SW480 (cell line): ENCODE measurements at regions not wholly inside any gene's neighbourhood (a gene's known extent, or its start where the extent isn't known, plus 50 kb on each side); places are given as distances from the start of the nearest gene placed in this dataset.
A peak's percentile ranks its signal among the peaks of the same experiment; 100 is the strongest.
"Not testable (repeated sequence)": the region's sequence is repeated elsewhere in the genome, so short reads cannot be mapped to it uniquely, and the experiment has no call there.

Experiments used
- DNase-seq: peaks from one replicate; pipeline ENCODE4 v3.0.0-alpha.2; 2016; ENCODE audit warnings: low spot score

DNA sequence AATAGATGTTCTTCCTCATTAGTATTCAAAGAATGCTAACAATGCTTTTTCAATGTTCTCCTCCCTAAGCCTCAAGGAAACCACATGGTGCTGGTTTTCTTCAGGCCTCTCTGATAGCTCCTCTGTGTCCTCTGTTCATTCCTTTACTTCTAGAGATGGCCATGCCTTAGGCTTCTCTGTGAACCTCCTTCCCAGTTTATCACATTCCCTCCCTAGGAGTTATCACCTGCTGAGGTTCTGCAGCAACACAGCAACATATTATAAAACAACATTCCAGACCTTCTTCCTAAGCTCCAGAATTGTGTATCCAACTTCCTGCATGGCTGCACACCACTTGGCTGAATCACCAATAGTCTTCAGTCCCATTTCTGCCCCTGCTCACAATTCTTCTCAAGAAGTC lies 325.5 kb downstream of the IRS1 start:
- no peak for DNase-seq

DNA sequence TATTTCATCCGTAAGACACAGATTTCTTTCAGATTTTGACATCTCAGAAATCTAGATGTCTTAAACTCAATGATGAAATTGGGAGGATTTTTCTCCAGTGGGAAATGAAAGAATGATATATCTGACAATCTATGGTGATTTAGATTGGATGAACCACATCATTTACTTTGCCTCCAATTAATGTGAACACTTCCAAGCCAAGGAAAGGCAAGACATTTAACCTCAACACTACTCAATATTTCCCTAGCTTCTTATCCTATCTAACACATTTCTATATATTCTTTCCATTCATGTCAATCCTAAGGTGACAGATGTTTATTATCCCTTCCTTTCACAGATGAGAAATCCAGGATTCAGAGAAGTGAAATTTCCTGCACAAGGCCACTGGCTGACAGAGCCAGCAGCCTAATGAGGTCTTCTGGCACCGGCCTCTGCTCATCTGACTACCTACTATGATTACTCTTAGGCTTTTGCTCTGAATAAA lies 327.6 kb downstream of the IRS1 start:
- no peak for DNase-seq

DNA sequence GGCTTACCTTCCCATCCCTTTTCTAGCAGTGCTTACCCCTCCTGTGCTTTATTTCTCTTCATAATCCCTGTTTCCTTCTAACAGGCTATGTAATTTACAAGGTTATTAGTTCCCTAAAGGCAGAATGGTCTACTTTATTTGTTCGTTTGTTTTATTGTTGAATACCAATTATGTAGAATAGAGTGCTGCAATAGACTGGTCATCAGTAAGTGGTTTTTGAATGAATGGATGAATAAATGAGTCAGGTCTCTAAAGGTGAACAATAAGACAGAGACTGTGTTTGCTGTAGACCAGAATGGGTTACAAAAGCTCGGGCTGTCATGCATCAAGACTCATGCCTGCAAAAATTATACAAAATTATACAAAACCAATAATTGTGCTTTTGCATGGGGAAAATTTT lies 332.0 kb downstream of the IRS1 start:
- no peak for DNase-seq

DNA sequence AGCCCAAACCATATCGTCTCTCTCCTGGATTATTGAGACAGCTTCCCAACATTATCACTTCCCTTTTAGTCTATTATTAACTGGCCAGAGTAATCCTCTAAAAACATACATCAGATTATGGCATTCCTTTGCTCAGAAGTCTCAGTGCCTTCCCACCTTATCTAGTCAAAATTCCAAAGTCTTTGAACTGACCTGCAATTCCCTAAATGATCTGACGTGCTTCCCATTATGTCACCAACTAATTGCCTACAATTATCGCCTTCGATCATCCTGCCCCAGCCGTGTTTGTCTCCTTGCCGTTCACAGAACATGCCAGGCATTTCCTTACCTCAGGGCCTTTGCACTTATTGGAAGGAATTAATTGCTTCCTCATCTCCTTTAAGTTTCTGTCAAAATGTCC lies 332.4 kb downstream of the IRS1 start:
- DNase-seq, result no peak

DNA sequence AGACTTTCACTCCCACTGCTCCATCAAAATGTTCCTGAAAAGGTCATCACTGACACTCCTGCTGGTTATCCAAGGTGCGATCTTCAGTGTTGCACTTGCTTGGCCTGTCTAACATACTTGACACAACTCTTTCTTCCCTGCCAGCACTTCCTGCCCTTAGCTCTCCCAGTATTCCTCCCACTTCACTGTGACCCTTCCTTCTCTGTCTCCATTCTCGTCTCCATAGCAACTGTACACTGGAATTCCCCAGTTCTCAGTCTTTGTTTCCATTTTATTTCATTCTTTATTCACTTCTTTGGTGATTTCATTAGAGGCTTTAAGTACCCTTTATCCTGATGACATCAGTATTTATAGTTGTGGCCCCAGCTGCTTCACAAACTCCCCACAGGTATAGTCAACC lies 333.0 kb downstream of the IRS1 start:
- no peak for DNase-seq

DNA sequence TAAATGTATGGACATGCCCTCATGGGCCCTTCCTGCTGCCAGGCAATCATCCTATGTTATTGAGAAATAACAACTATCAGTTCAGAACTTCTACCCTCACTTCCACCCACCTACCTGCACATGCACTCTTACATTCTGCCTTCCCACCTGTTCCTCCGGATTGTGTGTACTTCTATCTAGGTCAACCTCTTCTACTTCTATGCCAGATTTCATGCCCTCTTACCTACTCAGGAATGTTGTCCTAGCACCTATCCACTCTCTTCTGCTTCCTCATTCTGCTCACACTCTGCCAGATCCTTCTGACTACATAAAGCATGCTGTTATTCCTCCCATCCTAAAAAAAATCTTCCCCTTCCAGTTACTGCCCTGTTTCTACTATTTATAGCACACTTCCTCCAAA lies 333.5 kb downstream of the IRS1 start:
- no peak for DNase-seq

DNA sequence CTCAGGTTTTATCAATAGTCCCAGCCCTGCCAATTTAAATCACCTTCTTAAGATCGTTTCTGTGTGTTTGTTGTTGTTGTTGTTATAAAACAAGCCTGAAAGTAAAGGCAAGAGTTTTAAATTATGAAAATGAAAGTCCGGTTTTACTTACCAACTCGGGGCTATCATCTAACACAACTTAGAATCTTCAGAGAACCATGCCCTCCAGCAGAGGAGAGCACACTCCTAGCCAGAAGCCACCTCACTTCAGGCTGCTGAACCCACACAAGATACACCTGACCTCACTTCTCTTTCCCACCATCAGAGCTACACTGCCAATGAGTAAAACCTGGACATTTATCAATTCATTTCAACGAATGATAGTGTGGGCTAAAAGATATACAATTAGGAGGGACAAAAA lies 335.2 kb downstream of the IRS1 start:
- DNase-seq, result no peak

DNA sequence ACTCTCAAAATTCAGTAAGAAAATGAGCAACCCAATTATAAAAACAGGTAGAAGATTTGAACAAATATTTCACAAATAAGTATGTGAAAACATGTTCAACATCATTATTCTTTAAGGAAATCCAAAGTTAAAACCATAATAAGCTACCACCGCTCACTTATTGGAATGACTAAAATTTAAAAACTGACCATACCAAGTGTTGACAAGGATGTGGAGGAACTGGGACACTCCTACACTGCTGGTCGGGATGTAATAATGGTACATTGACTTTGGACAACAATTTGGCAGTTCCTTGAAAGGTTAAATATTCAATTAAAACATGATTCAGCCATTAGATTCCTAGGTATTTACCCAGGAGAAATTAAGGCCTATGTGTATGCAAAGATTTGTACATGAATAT lies 336.5 kb downstream of the IRS1 start:
- no peak for DNase-seq

DNA sequence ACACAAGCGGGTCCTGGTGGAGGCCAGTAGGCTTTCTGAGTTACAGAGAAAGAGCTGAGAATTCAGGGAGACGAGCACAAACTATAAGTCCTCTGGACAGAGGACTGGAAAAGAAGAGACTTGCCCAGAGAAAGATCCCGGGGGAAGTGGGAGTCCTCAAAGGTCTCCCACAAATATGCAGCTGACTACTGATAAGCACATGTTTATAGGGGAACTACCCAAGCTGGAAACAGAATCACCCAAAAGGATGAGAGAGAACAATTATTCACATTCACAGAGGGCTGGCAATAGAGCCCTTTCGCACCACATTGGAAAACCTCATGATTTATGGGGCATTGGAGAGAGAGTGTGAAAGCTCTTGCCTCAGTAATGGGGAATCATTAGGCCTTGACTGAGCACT lies 337.6 kb downstream of the IRS1 start:
- DNase-seq, result no peak

DNA sequence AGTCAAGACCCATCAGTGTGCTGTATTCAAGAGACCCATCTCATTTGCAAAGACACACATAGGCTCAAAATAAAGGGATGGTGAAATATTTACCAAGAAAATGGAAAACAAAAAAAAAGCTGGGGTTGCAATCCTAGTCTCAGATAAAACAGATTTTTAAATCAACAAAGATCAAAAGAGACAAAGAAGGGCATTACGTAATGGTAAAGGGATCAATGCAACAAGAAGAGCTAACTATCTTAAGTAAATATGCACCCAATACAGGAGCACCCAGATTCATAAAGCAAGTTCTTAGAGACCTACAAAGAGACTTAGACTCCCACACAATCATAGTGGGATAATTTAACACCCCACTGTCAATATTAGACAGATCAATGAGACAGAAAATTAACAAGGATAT lies 343.5 kb downstream of the IRS1 start:
- DNase-seq, result not testable (repeated sequence)

DNA sequence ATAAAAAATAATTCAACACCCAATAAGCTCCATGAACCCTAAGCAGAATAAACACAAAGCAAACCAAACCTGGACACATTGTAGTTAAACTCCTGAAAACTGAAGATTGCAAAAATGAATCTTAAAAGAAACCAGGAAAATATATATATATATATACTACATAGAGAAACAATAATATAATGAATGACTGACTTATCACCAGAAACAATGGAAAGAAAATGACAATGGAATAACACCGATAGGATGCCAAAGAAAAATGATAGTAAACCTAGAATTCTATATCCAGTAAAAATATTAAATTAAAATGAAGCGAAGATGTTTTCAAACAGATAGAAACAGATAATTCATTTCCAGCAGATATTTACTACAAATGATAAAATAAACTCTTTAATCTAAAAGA lies 346.9 kb downstream of the IRS1 start:
- no peak for DNase-seq

DNA sequence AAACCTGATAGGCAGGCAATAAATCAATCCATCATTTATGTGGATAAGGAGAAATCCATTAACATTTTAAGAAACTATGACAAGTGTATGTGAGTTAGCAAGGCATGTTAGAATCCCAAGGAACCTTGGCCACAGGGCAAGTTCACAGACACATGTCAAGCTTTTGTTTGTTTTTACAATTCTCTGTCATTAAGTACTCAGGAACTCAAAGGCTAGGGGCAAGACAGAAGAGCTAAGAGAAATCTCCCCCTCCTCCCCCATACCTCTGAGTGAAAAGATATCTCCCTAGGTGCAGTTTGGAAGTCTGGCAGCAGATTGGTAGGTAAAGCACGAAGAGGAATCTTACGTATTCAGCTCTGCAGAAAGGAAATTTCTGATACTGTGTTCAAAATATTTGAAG lies 348.1 kb downstream of the IRS1 start:
- DNase-seq, result no peak

DNA sequence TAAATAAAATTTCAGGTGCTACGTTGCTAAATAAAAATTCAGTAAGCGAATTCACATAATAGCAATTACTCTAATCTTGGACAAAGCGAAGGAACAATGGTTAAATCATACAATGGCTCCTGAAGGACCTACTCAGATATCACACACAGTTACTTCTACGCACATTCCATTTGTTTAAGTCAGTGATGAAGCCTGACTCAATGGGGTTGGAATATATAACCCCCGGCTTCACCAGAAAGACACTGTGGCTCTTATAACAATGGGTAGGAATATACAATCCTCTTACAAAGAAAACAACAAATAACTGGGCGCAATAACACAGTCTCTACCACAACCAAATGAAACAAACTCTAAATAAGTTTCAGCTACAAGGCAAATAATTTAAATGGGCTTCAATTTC lies 349.5 kb downstream of the IRS1 start:
- no peak for DNase-seq

DNA sequence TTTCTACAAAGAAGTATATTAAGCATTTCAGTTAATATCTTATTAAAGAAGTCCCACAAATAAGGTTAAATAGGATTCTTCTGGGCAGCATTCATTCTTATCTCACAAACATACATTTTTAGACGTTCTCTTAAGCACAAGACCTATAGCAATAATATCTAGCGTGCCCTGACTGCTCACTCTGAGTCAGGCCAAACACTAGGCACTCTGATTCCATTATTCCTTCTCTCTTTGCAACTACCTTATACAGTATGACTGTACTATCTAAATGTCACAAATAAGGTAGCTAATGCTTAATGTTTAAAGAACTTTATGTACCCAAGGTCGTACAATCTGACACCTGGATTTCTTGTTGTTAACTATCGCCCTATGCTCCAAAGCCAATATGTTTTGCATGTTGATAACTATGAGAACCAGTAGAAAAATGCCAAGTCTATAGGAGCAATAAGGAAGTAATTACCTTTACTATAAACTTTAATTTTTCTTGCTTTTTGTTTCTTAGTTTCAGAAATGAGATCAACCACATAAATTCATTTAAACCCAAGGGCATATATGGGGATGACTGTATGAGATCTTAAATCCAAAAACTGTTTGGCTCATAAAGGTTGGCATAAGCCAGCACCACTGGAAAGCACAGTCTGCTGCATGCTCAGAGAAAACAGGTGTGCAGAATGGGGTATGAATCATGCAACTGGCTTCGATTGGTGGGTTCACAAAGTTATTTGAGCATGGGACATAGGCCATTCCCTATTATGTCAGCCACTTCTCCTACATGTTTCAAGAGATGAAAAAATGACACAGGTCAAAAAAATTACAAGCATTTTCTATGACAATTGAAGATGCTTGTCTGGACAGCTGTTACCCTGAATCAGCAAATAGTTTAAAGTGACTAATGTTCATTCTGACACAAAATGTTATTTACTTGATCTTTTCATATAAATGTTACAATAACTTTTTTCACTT lies 352.0 kb downstream of the IRS1 start:
- peak; percentile 6 for DNase-seq

DNA sequence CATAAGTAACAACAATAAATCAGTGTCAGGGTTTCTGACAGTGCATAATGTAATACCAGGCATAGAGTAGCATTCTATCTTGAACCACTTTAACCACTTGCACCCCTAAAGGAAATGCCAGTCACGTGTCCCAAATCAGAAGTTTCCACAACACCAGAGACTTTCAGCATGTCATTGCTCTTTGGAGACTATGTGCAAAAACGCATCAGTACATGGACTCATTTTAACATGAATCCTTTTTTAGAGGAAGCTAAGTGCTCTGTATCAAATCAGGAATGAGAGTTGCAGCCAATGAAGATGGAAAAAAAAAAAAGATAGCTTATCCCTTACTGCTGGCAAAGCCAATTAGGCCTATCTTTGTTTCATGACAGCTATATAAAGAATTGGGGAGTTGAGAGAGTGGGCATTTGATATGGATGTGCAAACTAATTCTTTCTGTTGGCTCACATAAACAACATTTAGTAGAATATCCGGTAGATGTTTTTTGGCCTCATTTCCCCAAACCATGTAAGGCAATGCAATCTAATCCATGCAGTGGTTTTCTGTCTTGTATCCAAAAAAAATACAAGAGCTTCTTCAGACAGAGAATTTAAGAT lies 353.1 kb downstream of the IRS1 start:
- no peak for DNase-seq

DNA sequence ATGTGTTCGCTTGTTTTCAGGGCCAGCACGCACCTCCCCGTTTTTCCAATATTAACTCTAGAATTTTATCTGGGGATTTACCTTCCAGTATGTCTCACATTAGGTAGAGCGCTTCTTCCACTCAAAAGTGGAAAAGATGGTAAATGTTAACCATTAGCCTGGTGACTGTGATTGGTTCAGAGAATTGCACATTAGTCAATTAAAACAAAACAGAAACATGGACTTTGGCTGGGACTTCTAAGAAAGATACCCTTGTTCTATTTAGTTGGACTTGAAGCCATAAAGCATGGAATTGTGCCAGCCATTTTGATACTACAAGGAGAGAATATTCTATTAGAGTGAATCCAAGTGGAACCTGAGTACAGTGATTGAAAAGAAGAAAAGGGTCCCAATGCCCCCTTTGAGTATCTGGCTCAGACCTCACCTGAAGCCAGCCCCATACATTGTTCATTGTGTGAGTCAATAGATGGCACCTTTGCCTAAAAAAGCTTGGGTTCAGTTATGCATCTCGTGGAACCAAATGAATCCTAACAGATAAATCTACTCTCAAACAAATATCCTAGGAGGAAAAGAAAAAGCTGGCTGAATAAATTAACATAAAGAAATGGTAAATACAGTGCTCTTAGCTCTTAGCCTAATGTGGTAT lies 354.3 kb downstream of the IRS1 start:
- DNase-seq, result no peak

DNA sequence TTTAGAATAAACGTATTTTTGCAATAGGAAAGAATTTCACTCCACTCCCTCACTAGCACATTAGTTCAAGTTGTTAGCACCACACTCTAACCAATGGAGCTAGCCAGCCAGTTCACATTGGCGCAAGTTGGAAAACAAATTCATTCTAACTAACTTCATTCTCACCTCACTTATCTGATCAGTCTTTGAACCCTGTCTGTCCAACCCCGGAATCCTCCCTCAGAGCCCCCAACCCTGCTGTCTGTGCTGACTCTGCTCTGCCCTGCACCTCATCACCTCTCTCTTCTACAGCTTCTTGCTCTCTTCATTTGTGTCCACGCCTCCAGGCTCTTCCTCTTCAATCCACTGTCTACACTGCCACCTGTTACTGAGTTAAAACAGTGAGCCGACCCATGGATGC lies 356.5 kb downstream of the IRS1 start:
- DNase-seq, result no peak

DNA sequence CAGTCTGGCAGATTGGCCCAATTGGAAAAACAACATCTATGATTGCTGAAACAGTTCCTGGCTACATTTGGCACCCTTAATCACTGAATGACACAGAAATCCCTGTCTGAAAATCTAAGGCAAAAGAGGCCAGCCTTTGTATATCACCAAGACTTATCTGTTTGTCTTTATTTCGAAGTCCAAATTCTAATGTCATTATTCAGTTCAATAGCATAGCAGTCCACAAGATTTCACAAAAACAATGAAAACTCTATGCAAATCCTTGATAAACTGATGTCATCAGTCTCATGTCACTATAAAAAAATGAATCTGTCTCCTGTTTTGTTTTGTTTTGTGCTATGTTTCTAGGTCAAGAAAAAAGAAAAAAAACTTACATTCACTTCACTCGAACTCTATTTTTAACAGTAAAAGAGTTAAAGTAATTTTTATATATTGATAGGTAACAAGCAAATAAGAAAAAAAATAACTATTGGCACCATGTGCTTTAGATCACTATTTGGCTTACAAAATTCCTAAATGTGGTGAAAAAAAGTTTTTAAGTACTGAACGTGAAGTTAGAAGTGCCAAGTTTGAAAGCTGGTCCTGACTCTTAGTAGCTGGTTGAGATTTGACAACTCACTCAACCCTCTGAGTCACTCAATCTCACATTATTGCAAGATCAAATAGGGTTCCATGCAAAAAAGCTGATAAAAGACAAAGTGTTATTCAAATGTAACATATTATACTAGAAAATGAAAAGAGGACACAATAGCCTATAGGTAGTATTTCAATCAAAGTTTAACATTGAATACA lies 359.3 kb downstream of the IRS1 start:
- no peak for DNase-seq

DNA sequence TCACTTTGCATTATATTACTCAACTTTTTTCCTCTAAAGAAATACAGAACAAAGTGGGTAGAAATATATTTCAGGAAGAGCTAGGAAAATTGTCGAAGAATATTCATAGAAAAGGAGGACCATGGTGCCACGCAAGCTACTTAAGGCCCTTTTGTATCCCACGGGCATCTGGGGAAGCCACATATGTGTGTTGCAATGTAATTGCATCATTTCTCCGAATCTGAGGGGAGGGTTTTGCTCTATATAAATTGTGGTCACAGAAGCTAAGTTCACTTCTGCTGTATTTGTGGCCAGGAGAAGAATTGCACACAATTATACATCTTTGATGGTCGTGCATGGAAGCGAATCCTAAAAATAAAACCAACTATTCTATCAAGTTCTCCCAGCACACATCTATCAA lies 360.3 kb downstream of the IRS1 start:
- DNase-seq, result peak; percentile 40

DNA sequence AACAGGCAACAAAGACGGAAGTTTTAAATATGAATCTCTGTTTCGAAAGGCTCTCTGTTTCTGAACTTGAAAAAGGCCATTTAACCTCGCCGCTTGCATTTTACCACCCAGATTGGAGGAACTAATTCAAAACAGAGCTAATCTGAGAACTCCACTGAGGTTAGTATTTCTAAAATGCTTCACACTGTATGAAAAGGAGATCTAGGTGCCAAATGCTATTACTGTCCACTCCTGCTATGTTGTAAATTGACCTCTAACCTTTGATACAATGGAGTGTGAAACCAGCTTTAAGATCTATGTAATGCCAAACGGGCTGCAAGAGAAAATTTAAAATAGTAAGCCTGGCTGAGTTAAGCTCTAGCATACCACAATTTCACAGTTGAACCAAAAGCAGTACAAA lies 364.5 kb downstream of the IRS1 start:
- DNase-seq, result no peak

DNA sequence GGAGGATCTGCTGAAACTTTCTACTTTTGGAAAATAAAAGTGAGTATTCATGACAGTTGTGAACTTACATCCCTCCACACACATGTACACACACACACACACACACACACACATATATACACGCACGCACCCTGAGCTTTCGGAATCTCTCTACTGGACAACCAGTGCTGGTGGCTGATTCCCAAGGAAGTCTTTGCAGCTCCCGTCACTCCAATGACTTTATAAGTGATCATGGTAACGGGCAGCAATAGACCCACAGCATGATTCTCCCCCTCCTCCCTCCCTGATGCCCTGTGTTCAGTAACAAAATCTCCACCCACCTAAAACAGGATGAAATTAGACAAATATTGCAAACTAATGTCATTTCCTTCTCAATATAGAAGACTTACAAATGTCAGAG lies 364.9 kb downstream of the IRS1 start:
- DNase-seq, result no peak

DNA sequence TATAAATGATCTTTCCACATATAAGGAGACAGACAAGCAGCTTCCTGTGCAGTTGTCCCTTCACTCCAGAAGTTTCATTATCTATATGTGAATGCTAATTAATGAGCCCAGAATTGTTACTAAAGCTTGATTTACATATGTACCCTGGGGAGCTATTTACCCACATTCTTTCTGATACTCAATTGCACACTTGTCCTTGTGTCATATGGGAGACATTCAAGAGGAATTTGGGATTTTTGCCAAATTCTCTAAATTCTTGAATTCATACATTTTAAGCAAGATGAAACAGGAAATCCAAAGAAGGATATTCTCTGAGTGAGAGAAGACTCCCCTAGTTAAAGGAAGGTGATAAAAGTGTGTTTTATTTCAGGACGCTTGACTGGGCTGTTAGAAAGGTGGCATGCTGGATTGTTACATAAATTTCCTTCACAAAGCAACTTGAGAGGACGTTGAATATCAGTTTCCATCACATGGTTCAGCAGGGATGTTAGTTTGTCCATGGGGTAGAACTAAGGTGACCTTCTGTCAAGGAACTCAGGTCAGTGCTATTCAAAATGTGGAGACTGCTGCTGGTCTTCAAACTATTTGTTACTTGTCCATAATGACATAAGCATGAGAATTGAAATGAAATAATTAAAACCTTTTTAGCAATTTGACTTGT lies 368.2 kb downstream of the IRS1 start:
- DNase-seq, result no peak
